ENCODE measurements at regions not wholly inside any gene's neighbourhood (a gene's known extent, or its start where the extent isn't known, plus 50 kb on each side); places are given as distances from the start of the nearest gene placed in this dataset.
"Not testable (repeated sequence)": the region's sequence is repeated elsewhere in the genome, so short reads cannot be mapped to it uniquely, and the experiment has no call there.

- TF ChIP-seq CSDC2 (CRISPR knock-in tag; IDR thresholded peaks at IDR 0.05) (no peak), ZNF70 (CRISPR knock-in tag; IDR thresholded peaks at IDR 0.05) (no peak), PATZ1 (CRISPR knock-in tag; IDR thresholded peaks at IDR 0.05; ENCODE audit: borderline replicate concordance) (no peak), TCF4 (CRISPR knock-in tag; IDR thresholded peaks at IDR 0.05; ENCODE audit: borderline replicate concordance) (no peak), CSRNP3 (CRISPR knock-in tag; IDR thresholded peaks at IDR 0.05) (no peak), POU6F1 (CRISPR knock-in tag; IDR thresholded peaks at IDR 0.05; ENCODE audit: borderline replicate concordance, low read depth) (no peak), GLIS3 (CRISPR knock-in tag; IDR thresholded peaks at IDR 0.05) (no peak), ZFP30 (CRISPR knock-in tag; IDR thresholded peaks at IDR 0.05) (no peak), ZFP3 (CRISPR knock-in tag; IDR thresholded peaks at IDR 0.05) (no peak), BACH2 (CRISPR knock-in tag; IDR thresholded peaks at IDR 0.05; ENCODE audit: borderline replicate concordance) (no peak)
- no peak for ATAC-seq
Measured at GRCh38 chr4:158970812-158971211, 132.1 kb upstream of the RAPGEF2 start.

- ATAC-seq: not testable (repeated sequence)
Measured at GRCh38 chr4:158974438-158974837, 128.4 kb upstream of the RAPGEF2 start.

- ATAC-seq: not testable (repeated sequence)
Measured at GRCh38 chr4:158980711-158981110, 122.2 kb upstream of the RAPGEF2 start.

GRCh38 chr4:158991534-158992155 lies 111.2 kb upstream of the RAPGEF2 start:
- TF ChIP-seq ZC3H10 (CRISPR knock-in tag; IDR thresholded peaks at IDR 0.05) (no peak), TOX (CRISPR knock-in tag; IDR thresholded peaks at IDR 0.05; ENCODE audit: borderline replicate concordance) (no peak), TSHZ2 (CRISPR knock-in tag; IDR thresholded peaks at IDR 0.05) (no peak), ZNF70 (CRISPR knock-in tag; IDR thresholded peaks at IDR 0.05) (no peak), POU6F1 (CRISPR knock-in tag; IDR thresholded peaks at IDR 0.05; ENCODE audit: borderline replicate concordance, low read depth) (no peak), PATZ1 (CRISPR knock-in tag; IDR thresholded peaks at IDR 0.05; ENCODE audit: borderline replicate concordance) (no peak), PPARA (CRISPR knock-in tag; IDR thresholded peaks at IDR 0.05; ENCODE audit: borderline replicate concordance) (no peak), ZNF8 (CRISPR knock-in tag; IDR thresholded peaks at IDR 0.05) (no peak), CSDC2 (CRISPR knock-in tag; IDR thresholded peaks at IDR 0.05) (no peak), RARB (CRISPR knock-in tag; IDR thresholded peaks at IDR 0.05) (no peak), ISL1 (CRISPR knock-in tag; IDR thresholded peaks at IDR 0.05) (no peak), SNAI2 (CRISPR knock-in tag; IDR thresholded peaks at IDR 0.05) (no peak), TCF4 (CRISPR knock-in tag; IDR thresholded peaks at IDR 0.05; ENCODE audit: borderline replicate concordance) (no peak), BACH2 (CRISPR knock-in tag; IDR thresholded peaks at IDR 0.05; ENCODE audit: borderline replicate concordance) (no peak), GLIS3 (CRISPR knock-in tag; IDR thresholded peaks at IDR 0.05) (no peak), OSR1 (CRISPR knock-in tag; IDR thresholded peaks at IDR 0.05) (no peak), ARNTL (CRISPR knock-in tag; IDR thresholded peaks at IDR 0.05; ENCODE audit: borderline replicate concordance, low read depth) (no peak), ZFP3 (CRISPR knock-in tag; IDR thresholded peaks at IDR 0.05) (no peak), ESRRG (CRISPR knock-in tag; IDR thresholded peaks at IDR 0.05) (no peak), CREB5 (CRISPR knock-in tag; IDR thresholded peaks at IDR 0.05; ENCODE audit: low read depth) (no peak)
- ATAC-seq: no peak

All from SK-N-SH treated with all-trans-retinoic acid at 6 μM for 48 hours (cell line).